H9 (cell line): ENCODE measurements at regions not wholly inside any gene's neighbourhood (a gene's known extent, or its start where the extent isn't known, plus 50 kb on each side); places are given as distances from the start of the nearest gene placed in this dataset.

Source experiments
- DNase-seq: peaks from one replicate; pipeline ENCODE4 v3.0.0-alpha.2; 2017
- H2AFZ ChIP-seq: one replicate; pipeline ENCODE4 v1.6.1; 2013; ENCODE audit warnings: mild to moderate bottlenecking, low read length, control low read depth, moderate library complexity
- H2AK5ac ChIP-seq: 2 replicates; pipeline ENCODE4 v1.6.1; 2013; ENCODE audit warnings: low read length, control low read depth, mixed read lengths; ENCODE audit not compliant: insufficient read length
- H2BK120ac ChIP-seq: one replicate; pipeline ENCODE4 v1.6.1; 2013; ENCODE audit warnings: low read depth, mild to moderate bottlenecking, low read length, control low read depth, inconsistent platforms; ENCODE audit not compliant: poor library complexity, severe bottlenecking
- H2BK12ac ChIP-seq: 2 replicates; pipeline ENCODE4 v1.6.1; 2013; ENCODE audit warnings: low read length, control low read depth, mixed read lengths, low read depth; ENCODE audit not compliant: insufficient read length
- H2BK15ac ChIP-seq: 2 replicates; pipeline ENCODE4 v1.6.1; 2013; ENCODE audit warnings: low read depth, low read length, control low read depth
- H2BK20ac ChIP-seq: one replicate; pipeline ENCODE4 v1.6.1; 2013; ENCODE audit warnings: low read depth, mild to moderate bottlenecking, low read length, control low read depth, inconsistent platforms; ENCODE audit not compliant: poor library complexity, severe bottlenecking
- H2BK5ac ChIP-seq: 2 replicates; pipeline ENCODE4 v1.6.1; 2013; ENCODE audit warnings: low read length, control low read depth, mixed read lengths; ENCODE audit not compliant: insufficient read length
- H3K14ac ChIP-seq: 2 replicates; pipeline ENCODE4 v1.6.1; 2013; ENCODE audit warnings: low read length, control low read depth; ENCODE audit not compliant: insufficient read depth
- H3K18ac ChIP-seq: 2 replicates; pipeline ENCODE4 v1.6.1; 2013; ENCODE audit warnings: low read depth, mild to moderate bottlenecking, mixed read lengths, low read length, control low read depth; ENCODE audit not compliant: insufficient read length
- H3K23ac ChIP-seq: 2 replicates; pipeline ENCODE4 v1.6.1; 2013; ENCODE audit warnings: low read length, control low read depth, mixed read lengths, low read depth; ENCODE audit not compliant: insufficient read length
- H3K23me2 ChIP-seq: 2 replicates; pipeline ENCODE4 v1.6.1; 2013; ENCODE audit warnings: low read depth, mild to moderate bottlenecking, mixed read lengths, low read length, control low read depth; ENCODE audit not compliant: insufficient read length, poor library complexity, severe bottlenecking
- H3K27ac ChIP-seq: 2 replicates; pipeline ENCODE4 v1.5.1; 2013; ENCODE audit warnings: low read length, control low read depth, mixed read lengths, low read depth; ENCODE audit not compliant: insufficient read length
- H3K27me3 ChIP-seq: 2 replicates; pipeline ENCODE4 v1.6.1; 2013; ENCODE audit warnings: low read length, control low read depth, inconsistent platforms; ENCODE audit not compliant: insufficient read depth
- H3K4ac ChIP-seq: 2 replicates; pipeline ENCODE4 v1.6.1; 2013; ENCODE audit warnings: low read depth, mild to moderate bottlenecking, control low read depth, inconsistent platforms, low read length, moderate library complexity
- H3K4me1 ChIP-seq: 2 replicates; pipeline ENCODE4 v1.6.1; 2013; ENCODE audit warnings: low read length, control low read depth, inconsistent platforms; ENCODE audit not compliant: insufficient read depth
- H3K4me2 ChIP-seq: 2 replicates; pipeline ENCODE4 v1.6.1; 2013; ENCODE audit warnings: low read length, control low read depth, mixed read lengths; ENCODE audit not compliant: insufficient read length, insufficient read depth
- H3K56ac ChIP-seq: 2 replicates; pipeline ENCODE4 v1.6.1; 2013; ENCODE audit warnings: low read depth, mild to moderate bottlenecking, mixed read lengths, low read length, control low read depth; ENCODE audit not compliant: insufficient read length
- H3K79me1 ChIP-seq: 2 replicates; pipeline ENCODE4 v1.6.1; 2013; ENCODE audit warnings: low read depth, mild to moderate bottlenecking, moderate library complexity, low read length, control low read depth, inconsistent platforms; ENCODE audit not compliant: insufficient read depth, poor library complexity, severe bottlenecking
- H3K79me2 ChIP-seq: 2 replicates; pipeline ENCODE4 v1.6.1; 2013; ENCODE audit warnings: low read length, control low read depth, inconsistent platforms; ENCODE audit not compliant: insufficient read depth
- H3K9ac ChIP-seq: 2 replicates; pipeline ENCODE4 v1.6.1; 2013; ENCODE audit warnings: low read length, control low read depth, mixed read lengths; ENCODE audit not compliant: insufficient read length; ENCODE audit errors: extremely low read depth
- H3K9me3 ChIP-seq: one replicate; pipeline ENCODE4 v1.6.1; 2013; ENCODE audit warnings: low read depth, low read length, inconsistent platforms; ENCODE audit not compliant: control insufficient read depth
- H3T11ph ChIP-seq: one replicate; pipeline ENCODE4 v1.6.1; 2013; ENCODE audit warnings: mild to moderate bottlenecking, low read length, control low read depth, inconsistent platforms
- H4K20me1 ChIP-seq: one replicate; pipeline ENCODE4 v1.6.1; 2013; ENCODE audit not compliant: control insufficient read depth, insufficient read length, insufficient read depth
- H4K5ac ChIP-seq: 2 replicates; pipeline ENCODE4 v1.6.1; 2013; ENCODE audit warnings: low read depth, mild to moderate bottlenecking, mixed read lengths, low read length, control low read depth; ENCODE audit not compliant: insufficient read length
- H4K8ac ChIP-seq: replicated peaks from 2 replicates; pipeline ENCODE4 v1.6.1; 2013; ENCODE audit warnings: low read length, control low read depth, mixed read lengths, low read depth; ENCODE audit not compliant: insufficient read length
- H4K91ac ChIP-seq: 2 replicates; pipeline ENCODE4 v1.6.1; 2013; ENCODE audit warnings: low read depth, mild to moderate bottlenecking, moderate library complexity, mixed read lengths, low read length, control low read depth; ENCODE audit not compliant: insufficient read length
- H3K27ac Mint-ChIP-seq, 3 experiments: 2 replicates in 2 of 3; 3 replicates in 1 of 3; pipeline ENCODE4 v1.8.0; 2020 to 2021; ENCODE audit warnings: mixed read lengths in 3 of 3, mild to moderate bottlenecking in 1 of 3, moderate library complexity in 1 of 3
- H3K27me3 Mint-ChIP-seq: 2 replicates; pipeline ENCODE4 v1.8.0; 2021; ENCODE audit warnings: low read depth, mild to moderate bottlenecking, moderate library complexity, mixed read lengths
- H3K36me3 Mint-ChIP-seq, 3 experiments: 2 replicates in 2 of 3; 3 replicates in 1 of 3; pipeline ENCODE4 v1.8.0; 2020 to 2021; ENCODE audit warnings: low read depth in 3 of 3, mixed read lengths in 3 of 3; ENCODE audit not compliant: insufficient read depth in 1 of 3
- H3K4me1 Mint-ChIP-seq, 2 experiments: 2 replicates each; pipeline ENCODE4 v1.8.0; 2020; ENCODE audit warnings: mixed read lengths in 2 of 2
- H3K4me3 Mint-ChIP-seq, 2 experiments: 2 replicates in 1 of 2; 3 replicates in 1 of 2; pipeline ENCODE4 v1.8.0; 2020 to 2021; ENCODE audit warnings: mild to moderate bottlenecking in 2 of 2, mixed read lengths in 2 of 2, moderate library complexity in 1 of 2
- H3K9me3 Mint-ChIP-seq, 2 experiments: 2 replicates in 1 of 2; 3 replicates in 1 of 2; pipeline ENCODE4 v1.8.0; 2020; ENCODE audit warnings: mild to moderate bottlenecking in 2 of 2, mixed read lengths in 2 of 2, moderate library complexity in 1 of 2
- WGBS: extraction: QIAGEN DNeasy Blood & Tissue Kit; methylation state at CpG from one replicate; pipeline ENCODE4 v1.1.7; 2013; ENCODE audit warnings: missing lambda C conversion rate, low lambda C conversion rate, mixed read lengths; ENCODE audit not compliant: insufficient read length; ENCODE audit errors: extremely low coverage; 5-methylcytosine and 5-hydroxymethylcytosine counted together
- TF ChIP-seq, protein P1 (sequence below): fragments of 200-600 bp; sonication (generic); conservative IDR thresholded peaks from 3 replicates; pipeline ENCODE4 v1.8.0; 2021; ENCODE audit warnings: antibody characterized with exemption, mild to moderate bottlenecking

GRCh38 chr21:38147391-38147790 is 109.4 kb upstream of the KCNJ15 start:
- H2BK120ac ChIP-seq = no peak overlapping the region
- DNase-seq = no peak
- H2AK5ac ChIP-seq = no peak overlapping the region
- no peak overlapping the region for H3K18ac ChIP-seq
- Mint-ChIP-seq H3K36me3 (peaks cover 2 to 7% (median 4%) of the 10 kb centered on the region in 3 experiments; a peak in 5 of 7 replicates), H3K4me3 (no peak overlapping the region), H3K9me3 (peaks cover 9 to 14% of the 10 kb centered on the region in 2 experiments), H3K4me1 (peaks cover 3 to 12% of the 10 kb centered on the region in 2 experiments; a peak in 2 of 4 replicates), H3K27me3 (no peaks in the 10 kb centered on the region; the same call in 1 of the 2 replicates), H3K27ac (no peak overlapping the region)
- H3K14ac ChIP-seq = no peak overlapping the region
- no peaks in the 10 kb centered on the region for H4K20me1 ChIP-seq
- H3K79me1 ChIP-seq = no peaks in the 10 kb centered on the region
- no peak overlapping the region for H3K27ac ChIP-seq
- H2BK5ac ChIP-seq = no peak overlapping the region
- no peaks in the 10 kb centered on the region for H3K4me1 ChIP-seq
- no peaks in the 10 kb centered on the region for H3K27me3 ChIP-seq
- H3K23me2 ChIP-seq = no peaks in the 10 kb centered on the region
- no peak overlapping the region for H4K5ac ChIP-seq
- TF ChIP-seq, protein P1, sequence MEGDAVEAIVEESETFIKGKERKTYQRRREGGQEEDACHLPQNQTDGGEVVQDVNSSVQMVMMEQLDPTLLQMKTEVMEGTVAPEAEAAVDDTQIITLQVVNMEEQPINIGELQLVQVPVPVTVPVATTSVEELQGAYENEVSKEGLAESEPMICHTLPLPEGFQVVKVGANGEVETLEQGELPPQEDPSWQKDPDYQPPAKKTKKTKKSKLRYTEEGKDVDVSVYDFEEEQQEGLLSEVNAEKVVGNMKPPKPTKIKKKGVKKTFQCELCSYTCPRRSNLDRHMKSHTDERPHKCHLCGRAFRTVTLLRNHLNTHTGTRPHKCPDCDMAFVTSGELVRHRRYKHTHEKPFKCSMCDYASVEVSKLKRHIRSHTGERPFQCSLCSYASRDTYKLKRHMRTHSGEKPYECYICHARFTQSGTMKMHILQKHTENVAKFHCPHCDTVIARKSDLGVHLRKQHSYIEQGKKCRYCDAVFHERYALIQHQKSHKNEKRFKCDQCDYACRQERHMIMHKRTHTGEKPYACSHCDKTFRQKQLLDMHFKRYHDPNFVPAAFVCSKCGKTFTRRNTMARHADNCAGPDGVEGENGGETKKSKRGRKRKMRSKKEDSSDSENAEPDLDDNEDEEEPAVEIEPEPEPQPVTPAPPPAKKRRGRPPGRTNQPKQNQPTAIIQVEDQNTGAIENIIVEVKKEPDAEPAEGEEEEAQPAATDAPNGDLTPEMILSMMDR = no peak
- H4K8ac ChIP-seq = no peak overlapping the region
- H2AFZ ChIP-seq = no peak overlapping the region
- no peak overlapping the region for H3K56ac ChIP-seq
- H3K9me3 ChIP-seq = no peaks in the 10 kb centered on the region
- no peak overlapping the region for H2BK12ac ChIP-seq
- no peak overlapping the region for H3K9ac ChIP-seq
- no peak overlapping the region for H3K4me2 ChIP-seq
- no CpG with 5 or more reads among the region's 4 CpGs for WGBS
- H3K79me2 ChIP-seq = no peaks in the 10 kb centered on the region
- no peak overlapping the region for H2BK15ac ChIP-seq
- no peak overlapping the region for H3K23ac ChIP-seq
- no peak overlapping the region for H3K4ac ChIP-seq
- no peak overlapping the region for H3T11ph ChIP-seq
- no peak overlapping the region for H4K91ac ChIP-seq
- no peak overlapping the region for H2BK20ac ChIP-seq
